ENCODE measurements at regions not wholly inside any gene's neighbourhood (a gene's known extent, or its start where the extent isn't known, plus 50 kb on each side); places are given as distances from the start of the nearest gene placed in this dataset.

DNA sequence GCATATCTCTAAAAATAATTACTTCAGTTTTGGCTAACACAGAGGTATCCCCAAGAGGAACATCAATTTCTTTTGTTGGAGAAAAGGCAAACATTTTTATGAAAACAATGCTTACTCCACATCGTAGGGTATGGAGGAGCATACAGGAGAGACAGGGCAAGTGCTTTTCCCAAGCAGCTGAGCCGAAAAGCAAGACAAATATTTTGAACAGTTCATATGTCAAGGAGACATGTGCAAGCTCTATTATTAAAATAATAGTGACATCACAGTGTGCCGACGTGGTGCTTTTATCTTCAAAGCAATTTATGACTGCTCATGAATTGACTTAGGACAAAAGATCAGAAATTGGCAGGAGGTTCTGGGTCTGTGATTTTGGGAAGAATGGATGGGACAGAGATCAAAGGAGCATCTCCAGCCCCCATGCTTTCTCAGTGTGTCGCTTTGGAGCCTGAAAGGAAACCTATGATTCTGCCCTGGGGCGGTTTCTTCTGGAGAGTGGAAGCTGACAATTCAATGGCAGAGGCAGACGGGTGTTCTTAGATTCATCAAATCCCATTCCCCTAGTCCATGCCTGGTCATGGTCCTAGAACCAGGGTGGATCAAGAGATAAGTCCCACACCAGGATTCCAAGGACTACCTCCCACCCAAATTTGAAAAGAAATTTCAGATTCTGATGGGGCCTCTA, 97.1 kb downstream of the JCAD start:
- DNase-seq (ENCODE audit: low spot score): no peak

DNA sequence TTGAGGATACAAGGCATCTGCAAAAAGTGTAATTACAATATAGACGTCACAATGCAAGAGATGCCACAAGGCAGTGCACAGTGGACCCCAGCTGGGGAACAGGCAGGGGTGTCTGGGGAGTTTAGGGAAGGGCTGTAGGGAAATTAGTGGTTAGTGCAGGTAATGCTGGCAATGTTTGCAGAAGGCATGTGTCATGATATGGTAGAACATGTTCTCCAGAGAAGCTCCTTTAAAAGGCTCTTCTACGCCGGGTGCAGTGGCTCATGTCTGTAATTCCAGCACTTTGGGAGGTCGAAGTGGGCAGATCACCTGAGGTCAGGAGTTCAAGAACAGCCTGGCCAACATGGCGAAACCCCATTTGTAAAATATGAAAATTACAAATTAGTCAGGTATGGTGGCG, 98.0 kb downstream of the JCAD start:
- no peak for DNase-seq (ENCODE audit: low spot score)

DNA sequence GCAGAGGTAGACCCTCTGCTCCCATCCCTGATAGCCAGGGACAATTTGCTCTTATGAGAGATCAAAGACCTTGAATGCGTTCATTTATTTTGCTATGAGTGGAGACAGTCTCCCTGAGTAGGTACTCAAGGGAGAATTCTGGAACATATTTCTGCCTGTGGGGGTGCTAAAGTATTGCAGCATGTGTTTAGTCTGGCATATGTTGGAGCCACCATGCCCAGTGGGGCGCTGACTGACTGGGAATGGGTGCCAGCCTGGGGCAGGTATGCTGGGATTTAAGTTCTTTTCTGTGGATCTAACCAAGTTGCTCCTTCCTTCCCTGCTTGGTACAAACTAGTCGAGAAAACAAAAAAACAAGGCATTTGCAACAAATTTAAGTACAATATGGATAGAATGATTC, 99.1 kb downstream of the JCAD start:
- DNase-seq (ENCODE audit: low spot score): no peak

DNA sequence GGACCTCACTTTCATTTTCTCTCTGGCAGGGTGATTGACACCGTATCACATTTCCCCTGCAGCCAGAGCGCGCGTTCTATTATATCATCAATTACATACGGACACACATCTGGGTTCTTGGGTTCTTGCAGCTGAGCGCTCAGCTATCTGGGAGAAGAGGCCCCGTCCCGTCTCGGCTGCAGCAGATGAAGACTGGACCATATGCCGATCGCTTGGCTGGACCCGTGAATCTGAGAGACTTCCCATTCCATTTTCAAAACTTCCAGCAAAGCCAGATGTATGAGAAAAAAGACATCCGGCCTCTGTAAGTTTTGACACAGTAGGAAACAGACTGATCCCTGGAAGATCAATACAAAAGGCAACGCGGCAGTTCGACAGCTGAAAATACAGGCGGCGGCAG, 99.8 kb downstream of the JCAD start:
- peak; percentile 14 for DNase-seq (ENCODE audit: low spot score)

DNA sequence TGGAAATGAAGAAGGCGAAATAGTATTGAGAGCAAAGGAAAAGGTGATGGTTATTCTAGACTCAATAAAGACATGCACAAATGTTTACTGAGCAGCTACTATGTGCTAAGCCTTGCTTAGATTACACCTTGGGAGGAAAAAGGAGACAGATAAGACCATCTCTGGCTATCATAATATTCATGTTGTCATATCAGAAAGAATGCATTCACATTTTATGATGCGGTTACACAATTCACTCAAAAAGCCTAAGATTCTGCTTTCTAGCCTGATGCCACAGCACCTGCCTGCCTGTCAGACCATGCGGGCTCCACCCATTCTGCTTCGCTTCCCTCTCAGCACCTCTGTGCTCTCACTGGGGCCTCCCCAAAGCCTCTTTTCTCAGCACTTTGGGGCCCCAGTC, 100.9 kb downstream of the JCAD start:
- no peak for DNase-seq (ENCODE audit: low spot score)

DNA sequence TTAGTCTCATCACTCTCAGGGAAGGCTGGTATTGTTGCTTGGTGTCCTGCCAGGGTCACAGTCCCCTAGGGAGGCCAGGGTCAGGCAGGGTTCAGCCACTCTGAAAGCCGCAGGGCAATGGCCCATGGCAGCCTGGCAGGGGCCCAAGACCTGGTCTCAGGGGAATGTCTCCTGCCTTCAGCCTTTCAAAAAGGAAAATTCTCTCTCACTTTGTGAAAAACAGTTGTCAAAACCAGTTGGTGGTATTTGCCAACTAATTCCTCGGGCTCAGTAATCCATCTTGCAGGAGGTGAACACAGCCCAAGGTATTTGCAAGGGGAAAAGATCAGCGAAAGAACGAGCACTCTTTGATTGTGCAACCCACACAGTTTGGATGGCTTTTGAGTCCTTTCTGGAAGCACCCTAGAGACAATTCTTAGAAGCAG, 101.5 kb downstream of the JCAD start:
- DNase-seq (ENCODE audit: low spot score): no peak

DNA sequence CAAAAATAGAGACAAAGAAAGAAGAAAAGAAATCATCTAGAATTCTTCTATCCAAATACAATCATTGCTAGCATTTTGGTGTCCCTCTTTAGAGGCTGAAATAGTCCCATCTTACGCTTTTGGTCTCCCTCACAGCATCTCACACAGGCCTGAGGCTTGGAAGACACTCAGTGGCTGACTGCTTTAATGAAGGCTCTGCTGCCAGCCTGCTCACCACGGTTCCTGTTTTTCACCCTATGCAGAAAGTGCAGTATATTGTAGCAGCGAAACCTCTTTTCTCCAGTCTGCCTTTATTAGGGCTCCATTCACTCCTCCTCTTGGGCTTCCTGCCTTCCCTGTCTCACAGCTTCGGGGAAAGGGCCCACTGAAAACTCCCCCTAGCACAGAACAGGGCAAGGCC, 102.2 kb downstream of the JCAD start:
- no peak for DNase-seq (ENCODE audit: low spot score)

DNA sequence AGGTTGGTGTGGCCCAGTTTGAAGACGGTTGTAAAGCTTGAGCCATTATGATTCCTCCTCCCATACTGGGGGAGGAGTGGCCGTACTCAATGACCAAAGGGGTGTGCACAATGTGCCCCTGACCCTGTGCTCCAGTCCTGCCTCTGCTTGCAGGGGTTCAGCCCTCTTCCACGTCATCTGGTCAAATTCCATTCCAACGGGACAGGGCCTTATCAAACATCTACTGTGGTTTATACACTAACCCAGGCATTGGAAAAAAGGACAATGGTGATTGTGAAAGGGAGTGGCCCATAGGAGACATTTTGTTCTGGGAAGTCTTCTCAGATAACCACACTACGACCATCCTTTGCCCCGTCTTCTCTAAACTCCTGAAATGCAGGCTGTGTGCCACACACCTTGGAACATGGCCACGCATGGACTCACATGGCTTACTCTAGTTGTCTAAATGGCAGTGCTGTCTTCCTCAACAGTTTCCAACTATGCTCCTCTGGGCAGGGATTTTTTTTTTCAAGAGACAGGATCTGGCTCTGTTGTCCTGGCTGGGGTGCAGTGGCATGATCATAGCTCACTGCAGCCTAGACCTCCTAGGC, 103.0 kb downstream of the JCAD start:
- no peak for DNase-seq (ENCODE audit: low spot score)

DNA sequence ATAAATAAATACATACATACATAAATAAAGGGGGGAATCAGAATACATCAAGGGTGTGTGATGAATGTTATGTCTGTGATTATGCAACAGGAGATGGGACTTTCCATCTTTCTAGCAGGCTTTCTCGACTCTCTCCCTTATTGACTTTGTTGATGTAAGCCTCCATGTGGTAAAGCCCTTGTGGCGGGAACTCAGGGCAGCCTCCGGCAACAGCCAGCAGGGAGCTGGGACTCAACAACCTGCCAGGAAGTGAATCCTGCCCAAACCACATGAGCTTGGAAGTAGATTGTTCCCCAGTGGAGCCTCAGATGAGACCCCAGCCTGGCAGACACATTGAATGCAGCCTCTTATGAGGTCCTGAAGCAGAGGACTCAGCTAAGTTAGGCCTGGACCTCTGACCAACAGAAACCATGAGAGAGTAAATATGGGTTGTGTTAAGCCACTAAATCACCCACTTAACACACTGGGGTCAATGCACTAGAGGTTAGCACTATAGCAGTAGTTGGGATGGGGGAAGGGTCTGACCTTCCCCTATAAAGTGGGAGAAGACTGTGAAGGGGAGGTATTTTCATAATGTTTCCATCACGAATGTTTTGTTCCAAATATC, 104.0 kb downstream of the JCAD start:
- DNase-seq (ENCODE audit: low spot score): no peak

DNA sequence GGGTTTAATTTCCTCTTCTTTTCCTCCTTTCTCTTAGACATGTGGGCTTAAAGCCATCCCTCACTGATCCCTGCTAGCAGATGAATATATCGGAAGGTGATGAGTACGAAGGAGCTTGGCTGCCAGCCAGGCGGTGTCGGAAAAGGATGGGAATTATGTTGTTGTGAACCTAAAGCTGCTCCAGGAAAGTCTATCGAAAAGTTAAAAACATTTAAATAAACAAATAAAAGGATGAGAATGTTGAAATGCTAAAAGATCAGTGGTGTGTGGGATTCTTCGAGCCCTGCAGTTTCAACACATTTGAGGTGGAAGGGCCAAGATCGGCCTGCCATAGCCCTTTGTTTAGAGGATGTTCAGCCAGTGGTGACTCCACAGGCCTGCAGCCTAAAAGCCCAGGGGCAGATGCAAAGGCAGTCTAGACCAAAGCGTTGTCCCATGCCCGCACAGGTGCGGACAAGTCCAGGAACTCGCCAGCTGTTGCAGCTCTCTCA, 107.9 kb downstream of the JCAD start:
- DNase-seq (ENCODE audit: low spot score): no peak

DNA sequence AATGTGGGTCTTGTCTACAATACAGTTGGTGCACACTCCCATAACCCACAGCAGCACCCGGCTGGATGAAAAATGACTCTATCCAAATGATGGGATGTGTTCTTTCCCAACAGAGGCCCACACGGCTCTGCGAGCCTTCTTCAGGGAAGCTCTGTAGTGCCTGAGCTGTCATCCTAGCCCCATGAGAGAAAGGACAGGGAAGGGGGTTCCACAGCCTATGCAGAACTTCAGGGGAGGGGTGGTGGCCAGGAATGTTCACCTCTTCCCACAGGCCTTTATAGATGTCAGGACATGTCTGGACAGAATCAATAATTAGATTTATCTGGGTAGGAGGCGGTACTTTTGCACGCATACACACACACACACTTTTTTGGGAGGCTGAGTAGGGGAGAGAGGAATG, 109.0 kb downstream of the JCAD start:
- no peak for DNase-seq (ENCODE audit: low spot score)

DNA sequence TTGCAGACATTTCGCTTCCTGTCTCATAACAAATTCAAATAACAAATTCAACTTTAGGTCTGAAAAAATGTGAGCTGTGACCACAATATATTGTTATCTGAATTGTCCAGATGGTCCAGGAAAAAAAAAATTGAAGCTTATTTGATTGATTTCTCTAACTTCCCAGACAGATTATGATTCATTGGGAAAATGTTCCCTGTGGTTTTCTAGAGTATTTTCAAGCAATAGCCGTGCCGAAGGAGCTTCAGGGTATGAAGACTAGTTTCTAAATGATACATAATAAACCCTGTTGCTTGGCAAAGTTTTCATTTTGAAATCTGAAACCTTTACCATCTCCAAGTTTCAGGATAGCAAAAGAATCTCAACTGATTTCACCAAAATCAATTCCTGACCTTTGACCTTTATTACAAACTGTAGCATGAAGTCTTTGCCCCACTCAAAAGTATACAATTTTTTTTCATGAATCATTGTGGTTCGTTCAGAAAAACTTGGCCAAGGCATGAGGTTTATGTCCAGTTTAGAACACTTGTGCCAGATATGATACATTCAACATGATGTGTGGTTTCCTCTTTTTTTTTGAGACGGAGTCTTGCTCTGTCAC, 109.9 kb downstream of the JCAD start:
- DNase-seq (ENCODE audit: low spot score): peak; percentile 81

DNA sequence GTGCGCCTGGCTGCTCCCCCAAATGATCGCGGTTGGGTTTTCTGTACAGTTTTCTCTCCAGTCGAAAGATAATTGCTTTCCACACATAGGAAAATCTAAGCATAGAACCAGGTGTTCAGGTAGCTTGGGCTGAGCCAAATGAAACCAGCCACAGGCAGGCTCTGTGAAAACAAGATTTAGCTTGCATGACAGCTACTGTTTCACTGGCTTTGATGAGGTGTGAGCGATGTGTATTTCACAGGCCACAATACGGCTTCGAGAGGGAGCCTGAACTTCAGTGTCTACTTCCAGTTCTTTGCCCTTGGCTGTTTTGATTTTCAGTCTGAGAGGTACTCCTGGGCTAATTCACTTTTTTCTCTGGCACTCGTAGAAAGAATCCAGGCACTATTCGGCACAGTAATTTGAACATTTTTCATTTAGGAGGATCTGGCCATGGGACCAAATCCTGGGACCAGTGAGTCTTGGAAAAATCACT, 110.5 kb downstream of the JCAD start:
- peak; percentile 36 for DNase-seq (ENCODE audit: low spot score)

DNA sequence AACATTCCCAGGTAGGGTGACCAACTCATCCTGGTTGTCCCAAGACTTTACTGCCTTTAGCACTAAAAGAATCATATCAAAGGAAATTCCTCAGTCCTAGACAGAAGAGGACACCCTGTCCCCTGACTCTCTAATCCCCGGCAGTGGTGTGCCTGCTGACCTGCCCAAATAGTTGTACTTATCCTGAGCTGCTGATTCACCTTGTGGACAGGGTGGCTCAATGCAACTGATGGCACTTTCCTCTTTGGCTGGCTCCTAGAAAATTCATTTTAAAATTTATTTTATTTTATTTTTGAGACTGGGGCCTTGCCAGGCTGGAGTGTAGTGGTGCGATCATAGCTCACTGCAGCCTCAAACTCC, 111.7 kb downstream of the JCAD start:
- no peak for DNase-seq (ENCODE audit: low spot score)

DNA sequence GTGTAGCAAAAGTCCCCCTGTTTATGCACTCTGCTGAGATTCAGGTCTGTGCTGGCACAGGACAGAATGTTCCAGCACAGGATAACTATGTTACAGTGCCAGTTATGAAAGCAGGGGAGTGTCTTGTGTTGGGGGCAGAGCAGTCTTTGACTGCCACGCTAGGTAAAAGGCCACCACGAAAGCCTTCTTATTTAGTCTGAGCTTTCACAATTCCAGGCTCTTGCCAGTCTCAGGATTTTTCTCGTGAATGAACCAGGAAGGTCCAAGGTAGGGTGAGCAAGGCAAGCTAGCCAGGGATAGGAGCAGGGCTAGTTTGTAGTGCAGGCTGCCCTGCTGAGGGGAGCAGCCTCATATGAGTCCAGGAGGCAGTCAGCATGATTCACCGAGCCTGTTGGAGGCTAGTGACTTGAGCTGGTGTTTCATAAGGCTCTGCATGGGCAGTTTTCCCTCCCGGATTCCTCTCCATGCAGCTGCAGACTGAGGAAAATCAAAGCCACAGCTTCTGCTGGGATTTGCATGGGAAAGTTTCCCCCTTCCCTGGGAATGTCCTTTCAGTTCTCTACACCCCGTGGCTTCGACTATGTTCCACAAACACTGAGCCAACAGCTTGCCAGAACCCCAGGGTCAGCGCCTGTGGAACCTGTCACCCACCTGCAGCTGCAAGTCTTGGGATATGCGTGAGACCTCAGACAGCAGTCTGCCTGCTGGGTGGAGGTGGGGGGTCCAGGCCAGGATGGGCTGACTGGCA, 112.3 kb downstream of the JCAD start:
- DNase-seq (ENCODE audit: low spot score): peak; percentile 87

DNA sequence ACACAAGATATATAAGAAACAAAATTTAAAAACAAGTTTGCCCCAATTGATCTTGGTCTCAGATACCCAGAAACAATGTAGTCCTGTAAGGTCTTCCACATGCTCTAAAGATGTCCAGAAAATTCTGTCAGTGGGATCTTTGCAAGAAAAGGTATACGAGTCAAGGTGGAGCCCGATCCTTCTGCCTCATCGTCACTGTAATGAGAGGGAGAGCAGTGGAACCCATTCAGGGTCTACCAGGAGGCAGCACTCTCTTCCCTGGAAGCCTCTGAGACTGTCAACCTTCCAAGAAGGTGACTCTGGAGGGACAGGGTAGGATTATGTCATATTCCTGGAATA, 112.8 kb downstream of the JCAD start:
- no peak for DNase-seq (ENCODE audit: low spot score)

DNA sequence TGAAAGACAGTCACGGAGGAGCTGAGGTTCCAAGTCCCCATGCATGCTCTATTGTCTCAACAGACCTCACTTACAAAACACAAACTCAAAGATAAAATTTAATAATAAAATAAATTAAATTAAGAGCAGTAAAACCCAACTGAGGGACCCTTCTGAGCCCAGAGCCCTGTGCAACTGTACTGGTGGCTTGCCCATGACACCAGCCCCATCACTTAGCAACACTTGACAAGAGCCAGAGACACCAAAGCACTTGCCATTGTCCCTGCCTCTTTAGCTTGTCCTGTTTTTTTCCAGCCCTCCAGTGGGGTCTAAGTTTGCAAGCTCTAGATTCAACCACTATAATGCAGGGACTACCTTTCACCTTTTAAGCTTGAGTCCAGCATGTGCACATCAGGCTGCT, 117.9 kb downstream of the JCAD start:
- no peak for DNase-seq (ENCODE audit: low spot score)

DNA sequence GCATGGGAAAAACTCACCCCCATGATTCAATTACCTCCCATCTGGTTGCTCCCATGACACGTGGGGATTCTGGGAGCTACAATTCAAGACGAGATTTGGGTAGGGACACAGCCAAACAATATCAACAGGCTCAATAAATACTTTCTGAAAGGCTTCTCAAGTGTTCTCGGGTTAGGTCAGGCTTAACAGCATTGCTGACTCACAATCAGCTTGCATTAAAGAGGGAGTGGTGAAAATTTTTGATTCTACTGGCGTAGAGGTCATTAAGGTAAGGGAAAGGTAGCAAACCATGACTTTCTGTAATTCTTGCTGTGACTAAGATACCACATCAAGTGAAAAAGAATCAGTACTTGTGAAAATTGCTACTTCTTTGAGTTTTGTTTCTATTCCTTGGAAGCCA, 126.4 kb downstream of the JCAD start:
- no peak for DNase-seq (ENCODE audit: low spot score)

DNA sequence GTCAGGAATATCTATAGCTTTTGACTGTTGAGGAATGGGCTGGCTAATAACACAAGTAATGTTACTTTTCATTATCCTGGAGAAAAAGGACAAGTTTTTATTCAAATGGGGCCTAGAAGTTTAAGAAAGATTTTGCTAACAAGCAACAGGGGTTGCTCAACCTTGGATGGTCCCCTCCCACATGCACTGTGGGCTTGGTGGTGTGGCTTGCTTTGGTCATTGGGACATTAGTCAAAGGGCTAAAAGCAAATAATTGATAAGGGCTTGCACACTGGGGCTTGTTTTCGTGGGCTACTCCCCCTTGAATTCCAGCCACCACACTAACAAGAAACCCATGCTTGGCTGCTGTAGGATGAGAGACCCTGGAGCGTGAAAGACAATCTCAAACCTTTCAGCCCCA, 127.6 kb downstream of the JCAD start:
- DNase-seq (ENCODE audit: low spot score): no peak

DNA sequence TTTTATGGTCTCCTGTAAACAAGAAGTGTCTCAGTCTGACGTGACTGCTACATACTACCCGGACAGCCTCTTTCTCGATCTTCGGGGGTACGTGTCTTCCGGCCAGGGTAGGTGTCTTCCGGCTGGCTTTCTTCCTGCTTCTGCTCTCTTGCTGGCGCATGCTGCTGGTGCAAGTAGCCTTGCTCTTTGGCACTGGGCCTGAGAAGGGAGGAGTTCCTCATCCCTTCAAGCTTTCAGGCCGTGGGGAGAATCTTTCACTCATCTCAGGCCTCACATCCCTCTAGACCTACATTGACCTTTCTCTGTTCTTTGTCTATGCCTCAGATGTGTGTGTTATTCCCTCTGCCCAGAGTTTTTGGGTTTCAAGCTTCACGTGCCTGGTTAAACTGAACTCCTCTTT, 130.4 kb downstream of the JCAD start:
- no peak for DNase-seq (ENCODE audit: low spot score)

DNA sequence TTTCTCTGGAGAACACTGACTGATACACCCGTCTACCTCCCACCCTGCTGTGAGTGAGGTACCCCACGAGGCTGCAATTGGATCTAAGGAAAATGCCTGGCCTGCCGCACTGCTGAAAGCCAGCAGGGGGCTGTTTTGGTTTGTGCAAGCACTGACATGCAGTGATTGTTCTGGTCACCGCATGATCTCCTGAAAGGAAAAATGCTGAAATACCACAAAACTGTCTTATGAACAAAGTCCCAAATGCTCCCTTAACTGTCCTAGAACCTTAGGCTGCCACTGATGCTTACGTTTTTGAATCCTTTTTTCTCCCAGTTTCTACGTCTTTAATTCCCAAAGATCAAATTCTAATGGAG, 132.7 kb downstream of the JCAD start:
- DNase-seq (ENCODE audit: low spot score): peak; percentile 66

DNA sequence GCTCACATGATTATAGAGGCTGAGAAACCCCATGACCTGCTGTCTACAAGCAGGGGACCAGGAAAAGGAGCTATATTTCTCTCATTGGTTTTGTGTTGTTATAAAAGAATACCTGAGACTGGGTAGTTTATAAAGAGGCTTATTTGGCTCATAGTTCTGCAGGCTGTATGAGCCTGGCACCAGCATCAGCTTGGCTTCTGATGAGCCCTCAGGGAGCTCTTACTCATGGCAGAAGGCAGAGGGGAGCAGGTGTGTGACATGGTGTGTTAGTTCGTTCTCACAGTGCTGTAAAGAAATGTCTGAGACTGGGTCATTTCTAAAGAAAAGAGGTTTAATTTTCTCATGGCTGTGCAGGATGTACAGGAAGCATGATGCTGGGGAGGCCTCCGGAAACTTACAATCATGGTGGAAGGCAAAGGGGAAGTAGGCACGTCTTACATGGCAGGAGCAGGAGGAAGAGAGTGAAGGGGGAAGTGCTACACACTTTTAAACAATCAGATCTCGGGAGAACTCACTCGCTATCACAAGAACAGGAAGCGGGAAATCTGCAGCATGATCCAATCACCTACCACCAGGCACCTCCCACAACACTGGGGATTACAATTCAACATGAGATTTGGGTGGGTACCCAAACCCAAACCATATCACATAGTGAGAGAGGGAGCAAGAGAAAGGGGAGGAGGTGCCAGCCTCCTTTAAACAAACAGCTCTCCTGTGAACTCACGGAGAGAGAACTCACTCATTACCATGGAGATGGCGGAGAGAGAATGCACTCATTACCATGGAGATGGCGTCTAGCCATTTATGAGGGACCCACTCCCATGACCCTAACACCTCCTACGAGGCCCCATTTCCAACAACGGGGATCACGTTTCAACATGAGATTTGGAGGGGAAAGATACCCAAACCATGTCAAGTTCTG, 133.4 kb downstream of the JCAD start:
- no peak for DNase-seq (ENCODE audit: low spot score)
